ENCODE measurements at regions not wholly inside any gene's neighbourhood (a gene's known extent, or its start where the extent isn't known, plus 50 kb on each side); places are given as distances from the start of the nearest gene placed in this dataset.
"Not testable (repeated sequence)": the region's sequence is repeated elsewhere in the genome, so short reads cannot be mapped to it uniquely, and the experiment has no call there.

DNA sequence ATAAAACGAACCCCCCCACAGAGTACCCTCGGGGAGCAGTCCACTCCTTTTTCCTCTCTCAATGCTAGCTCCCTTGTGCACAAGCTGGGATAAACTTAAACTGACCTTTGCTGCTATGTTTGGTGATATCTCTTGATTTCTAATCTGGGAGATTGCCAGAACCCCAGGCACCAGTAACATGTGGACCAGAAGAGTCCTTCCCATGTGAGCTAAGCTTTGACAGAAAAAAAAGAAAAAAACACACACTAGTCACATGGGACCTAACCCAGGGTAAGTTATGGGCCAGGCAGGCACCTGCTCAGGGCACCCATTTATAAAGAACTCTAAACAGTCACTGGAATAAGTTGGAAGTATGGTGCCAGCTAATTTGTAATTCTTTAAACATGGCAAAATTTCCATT, 242.6 kb downstream of the EN1 start:
- no peak for DNase-seq

DNA sequence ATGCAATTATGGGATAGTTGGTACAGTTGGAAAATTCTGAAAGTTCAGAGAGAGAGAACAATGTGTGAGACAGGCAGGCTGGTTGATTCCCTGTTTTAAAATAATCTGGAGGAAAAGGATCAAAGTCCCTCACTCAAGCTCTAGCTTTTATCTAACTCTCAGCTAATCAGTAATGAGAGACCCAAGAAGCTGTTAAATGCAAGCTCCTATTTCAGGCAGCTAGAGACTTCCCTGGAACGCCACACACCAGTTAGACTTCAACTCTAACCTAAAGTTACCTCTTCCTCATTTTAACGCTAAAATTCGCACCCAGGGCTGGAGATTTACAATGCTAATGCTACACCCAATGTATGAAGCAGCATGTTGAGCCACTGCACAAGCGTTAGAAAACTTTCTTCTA, 243.1 kb downstream of the EN1 start:
- DNase-seq, result no peak

DNA sequence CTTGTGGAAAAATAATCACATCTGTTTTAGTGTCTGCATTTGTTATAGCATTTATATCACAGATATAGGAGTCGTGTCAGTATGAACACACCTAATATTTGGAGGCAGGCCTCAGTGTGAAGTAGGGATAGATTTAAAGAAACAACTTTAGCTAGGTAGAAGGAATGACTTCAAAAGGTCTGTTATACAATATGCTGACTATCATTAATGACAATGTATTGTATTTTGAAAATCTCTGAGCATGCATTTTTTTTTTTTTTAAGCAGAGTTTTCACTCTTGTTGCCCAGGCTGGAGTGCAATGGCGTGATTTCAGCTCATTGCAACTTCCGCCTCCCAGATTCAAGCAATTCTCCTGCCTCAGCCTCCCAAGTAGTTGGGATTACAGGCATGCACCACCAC, 248.3 kb downstream of the EN1 start:
- no peak for DNase-seq

DNA sequence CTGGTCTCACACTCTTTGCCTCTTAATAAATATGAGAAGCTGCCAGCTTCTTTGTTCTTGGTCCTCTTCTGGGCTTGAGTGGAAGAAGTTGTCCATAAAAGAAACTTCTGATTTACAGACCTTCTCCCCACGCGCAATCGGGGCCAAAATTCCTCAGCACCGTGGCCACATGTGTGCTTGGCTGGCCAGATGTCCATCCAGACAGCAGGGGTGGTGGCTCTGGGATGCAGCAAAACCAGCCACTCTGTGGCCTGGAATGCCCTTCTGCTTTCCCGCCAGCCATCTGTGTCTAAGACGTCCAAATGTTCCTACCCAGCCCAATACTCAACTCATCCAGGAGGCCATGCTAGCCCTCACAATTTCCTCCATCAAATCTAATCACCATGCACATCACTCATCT, 250.8 kb downstream of the EN1 start:
- DNase-seq, result no peak

DNA sequence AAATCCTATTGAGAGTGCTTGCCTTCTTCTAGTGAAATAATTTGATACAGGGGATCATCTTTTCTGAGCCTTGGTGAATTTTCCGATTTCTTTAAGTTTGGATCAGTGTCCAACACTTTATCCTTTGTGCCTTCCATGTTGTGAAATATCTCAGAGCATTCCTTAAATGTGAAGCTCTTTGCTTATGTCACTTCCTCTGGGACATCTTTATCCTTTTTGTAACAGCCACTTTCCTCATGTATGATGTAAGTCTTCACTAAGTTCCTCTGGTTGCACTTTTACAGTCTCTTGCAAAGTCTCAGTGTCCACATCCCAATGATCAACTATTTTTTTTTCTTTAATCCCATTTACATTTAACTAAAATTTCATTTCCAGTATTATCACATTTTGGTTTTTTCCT, 254.2 kb downstream of the EN1 start:
- no peak for DNase-seq

DNA sequence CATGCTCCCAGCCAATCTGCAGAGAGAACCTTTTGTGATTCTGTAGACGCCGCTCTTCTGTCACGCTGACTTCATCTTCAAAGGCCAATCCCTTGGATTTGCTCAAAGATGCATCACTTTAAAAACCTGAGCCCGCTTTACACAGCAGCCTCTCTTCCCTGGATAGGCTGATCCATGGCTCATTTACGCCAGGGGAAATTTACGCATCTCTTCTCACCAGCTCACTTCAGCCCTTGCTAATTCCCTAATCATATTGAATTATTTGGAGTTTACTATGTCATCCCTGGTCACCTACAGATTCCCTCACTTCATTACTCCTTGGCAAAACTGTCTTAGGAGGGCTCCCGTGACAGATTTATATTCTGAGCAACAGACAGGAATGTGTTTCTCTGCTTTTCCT, 256.2 kb downstream of the EN1 start:
- DNase-seq, result no peak

DNA sequence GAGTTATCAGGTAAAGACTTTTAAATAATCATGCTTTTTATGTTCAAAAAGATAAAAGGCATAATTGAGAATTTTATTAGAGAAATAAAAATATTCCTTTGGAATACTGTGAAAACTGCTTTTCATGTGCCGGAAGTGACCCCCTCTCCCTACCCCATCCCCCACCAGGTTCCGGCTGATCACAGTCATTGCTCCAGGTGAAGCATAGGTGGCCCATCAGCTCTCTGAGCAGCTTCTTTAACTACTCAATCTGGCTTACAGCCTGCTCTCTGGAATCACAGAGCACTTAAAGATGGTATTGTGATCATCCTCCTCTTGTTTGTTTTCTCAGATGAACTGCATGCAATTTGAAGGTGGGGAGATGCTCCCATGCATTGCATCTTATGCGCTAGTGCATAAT, 257.7 kb downstream of the EN1 start:
- DNase-seq, result no peak

DNA sequence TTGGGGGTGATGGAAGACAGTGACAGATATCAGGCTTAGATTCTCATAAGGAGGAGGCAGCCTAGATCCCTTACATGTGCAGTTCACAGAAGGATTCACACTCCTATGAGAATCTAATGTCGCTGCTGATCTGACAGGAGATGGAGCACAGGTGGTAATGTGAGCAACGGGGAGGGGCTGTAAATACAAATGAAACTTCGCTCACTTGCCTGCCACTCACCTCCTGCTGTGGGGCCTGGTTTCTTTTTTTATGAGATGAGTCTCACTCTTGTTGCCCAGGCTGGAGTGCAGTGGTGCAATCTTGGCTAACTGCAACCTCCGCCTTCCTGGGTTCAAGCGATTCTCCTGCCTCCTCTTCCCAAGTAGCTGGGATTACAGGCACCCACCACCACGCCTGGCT, 258.6 kb downstream of the EN1 start:
- no peak for DNase-seq

DNA sequence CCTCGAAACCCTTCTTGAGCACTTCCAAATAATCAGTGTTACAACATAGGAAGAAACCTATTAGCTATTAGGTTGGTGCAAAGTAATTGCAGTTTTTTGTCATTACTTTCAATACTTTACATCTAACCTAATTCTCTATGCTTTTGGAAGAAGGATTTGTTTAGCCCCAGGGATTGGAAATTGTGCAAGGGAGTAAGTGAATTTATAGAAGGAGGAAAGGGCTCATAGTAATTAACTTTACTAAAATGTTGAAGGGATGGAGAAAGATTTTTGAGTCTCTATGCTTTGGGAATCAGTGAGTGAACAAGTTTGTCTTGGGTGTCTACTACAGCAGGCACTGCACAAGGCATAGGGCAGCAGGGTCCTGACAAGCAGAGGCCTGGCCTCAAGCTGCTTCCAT, 261.1 kb downstream of the EN1 start:
- DNase-seq, result no peak

DNA sequence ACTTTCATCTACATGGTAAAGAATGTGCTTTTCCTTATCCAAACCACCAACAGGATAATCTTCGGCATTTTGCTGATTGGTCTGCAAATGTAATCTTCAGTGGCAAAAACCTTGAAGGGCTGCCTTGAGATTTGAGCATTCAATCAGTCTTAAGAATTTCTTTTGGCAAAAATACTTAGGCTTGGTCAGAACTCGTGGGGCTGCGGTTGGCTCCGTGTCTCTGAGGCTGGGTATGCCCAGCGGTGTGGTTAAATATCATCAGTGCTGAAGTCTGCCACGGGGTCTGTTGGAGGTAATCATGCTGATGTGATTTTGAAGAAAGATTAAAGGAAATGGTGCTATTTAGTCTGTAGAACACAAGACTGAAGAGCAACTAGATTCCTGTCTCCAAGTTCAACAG, 262.6 kb downstream of the EN1 start:
- no peak for DNase-seq

DNA sequence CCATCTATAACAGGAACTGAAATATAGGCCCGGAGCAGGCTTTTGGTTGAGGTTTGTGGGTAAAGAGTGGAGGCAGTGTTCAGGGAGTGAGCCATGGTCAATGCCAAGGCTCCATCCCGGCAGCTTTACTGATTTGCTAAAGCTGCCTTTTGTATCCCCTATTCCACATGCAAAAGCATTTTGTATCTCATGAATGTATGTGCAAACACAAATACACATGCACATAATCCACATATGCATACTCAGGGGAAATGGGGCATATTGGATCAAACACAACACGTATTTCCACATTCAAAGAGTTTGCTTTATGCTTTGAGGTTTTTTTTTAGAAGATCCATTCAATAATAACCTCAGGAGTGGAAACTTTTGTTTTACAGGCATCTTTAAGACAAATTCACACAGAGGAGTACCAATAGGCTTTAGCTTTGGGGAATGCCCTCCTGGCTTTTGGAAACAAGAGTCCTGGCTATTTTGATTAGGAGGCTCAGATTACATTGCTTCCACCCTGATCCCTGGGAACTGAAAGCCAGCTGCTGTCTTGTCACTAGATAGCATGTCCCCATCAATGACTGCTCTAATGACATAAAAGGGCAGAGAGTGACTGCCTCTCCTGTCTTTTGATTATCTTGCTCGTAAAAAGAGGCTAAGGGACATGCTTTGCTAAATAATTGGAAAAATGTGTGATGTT, 263.2 kb downstream of the EN1 start:
- DNase-seq, result no peak

DNA sequence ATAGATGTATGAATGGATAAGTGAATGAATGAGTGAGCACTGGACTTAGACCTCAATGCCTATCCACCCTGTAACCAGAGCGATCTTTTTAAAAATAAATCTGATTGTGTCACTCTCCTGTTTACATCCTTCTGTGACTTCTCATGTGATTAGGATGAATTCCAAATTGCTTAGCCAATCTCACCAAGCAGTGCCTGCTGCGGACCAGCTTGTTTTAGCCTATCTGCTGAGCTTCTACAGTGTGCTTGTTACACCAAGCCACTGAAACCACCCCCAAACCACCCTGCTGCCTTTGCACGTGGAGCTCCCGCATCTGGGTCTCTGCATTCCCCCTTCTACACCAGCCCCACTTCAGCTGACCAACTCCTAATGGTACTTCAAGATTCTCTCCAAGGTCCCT, 265.4 kb downstream of the EN1 start:
- DNase-seq, result no peak

DNA sequence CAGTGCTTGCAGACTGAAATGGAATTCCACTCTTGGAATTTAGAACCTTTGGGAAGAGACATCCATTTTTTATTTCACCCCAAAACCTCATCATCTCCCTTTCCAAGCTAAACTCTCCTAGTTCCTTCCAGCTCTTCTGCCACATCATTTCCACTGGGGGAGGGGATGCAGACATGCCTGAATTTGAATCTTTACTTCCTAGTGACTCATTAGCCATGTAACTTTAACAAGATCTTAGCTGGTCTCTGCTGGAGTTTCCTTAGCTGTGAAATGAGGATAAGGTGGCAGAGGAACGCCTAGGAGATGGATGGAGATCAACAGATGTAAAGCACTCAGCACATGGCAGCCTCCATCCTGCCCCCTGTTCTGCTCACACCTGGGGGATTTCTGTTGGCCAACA, 266.8 kb downstream of the EN1 start:
- DNase-seq, result no peak

DNA sequence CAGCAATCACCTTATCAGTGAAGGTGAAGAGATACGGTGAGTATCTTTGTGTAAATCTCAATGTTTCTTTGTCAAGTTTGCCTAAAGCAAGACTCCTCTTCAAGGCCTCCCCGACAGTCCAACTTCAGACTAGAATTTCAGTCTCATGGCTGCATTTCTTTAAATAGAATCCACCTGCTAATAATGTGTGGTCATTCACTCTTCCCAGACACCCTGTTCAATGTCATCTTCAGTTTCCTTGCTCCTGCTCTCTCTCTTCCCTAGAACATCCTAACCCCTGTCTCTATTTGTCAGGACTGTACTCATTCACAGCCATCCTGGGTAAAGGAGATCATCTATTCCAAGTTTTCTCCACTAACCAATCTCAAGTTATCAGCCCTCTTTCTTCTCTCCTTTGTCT, 267.3 kb downstream of the EN1 start:
- DNase-seq, result no peak

DNA sequence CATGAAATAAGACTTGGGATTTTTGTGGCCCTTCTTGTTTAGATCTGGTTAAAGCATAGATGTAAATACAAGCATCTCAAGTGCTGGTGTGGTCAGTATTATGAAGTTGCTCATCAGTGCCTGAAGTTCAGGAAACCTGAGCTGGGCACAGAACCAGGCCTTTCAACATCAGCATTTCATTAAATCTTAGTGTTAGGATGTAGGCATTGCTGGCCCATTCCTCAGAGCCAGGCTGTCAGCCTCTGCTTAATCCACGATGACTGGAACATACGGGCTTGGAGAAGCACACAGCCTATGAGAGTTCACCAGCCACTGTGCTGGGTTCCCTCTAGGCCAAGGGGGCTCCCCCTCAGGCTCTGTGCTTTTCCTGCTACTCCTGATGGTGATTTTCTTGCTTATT, 270.2 kb downstream of the EN1 start:
- no peak for DNase-seq

DNA sequence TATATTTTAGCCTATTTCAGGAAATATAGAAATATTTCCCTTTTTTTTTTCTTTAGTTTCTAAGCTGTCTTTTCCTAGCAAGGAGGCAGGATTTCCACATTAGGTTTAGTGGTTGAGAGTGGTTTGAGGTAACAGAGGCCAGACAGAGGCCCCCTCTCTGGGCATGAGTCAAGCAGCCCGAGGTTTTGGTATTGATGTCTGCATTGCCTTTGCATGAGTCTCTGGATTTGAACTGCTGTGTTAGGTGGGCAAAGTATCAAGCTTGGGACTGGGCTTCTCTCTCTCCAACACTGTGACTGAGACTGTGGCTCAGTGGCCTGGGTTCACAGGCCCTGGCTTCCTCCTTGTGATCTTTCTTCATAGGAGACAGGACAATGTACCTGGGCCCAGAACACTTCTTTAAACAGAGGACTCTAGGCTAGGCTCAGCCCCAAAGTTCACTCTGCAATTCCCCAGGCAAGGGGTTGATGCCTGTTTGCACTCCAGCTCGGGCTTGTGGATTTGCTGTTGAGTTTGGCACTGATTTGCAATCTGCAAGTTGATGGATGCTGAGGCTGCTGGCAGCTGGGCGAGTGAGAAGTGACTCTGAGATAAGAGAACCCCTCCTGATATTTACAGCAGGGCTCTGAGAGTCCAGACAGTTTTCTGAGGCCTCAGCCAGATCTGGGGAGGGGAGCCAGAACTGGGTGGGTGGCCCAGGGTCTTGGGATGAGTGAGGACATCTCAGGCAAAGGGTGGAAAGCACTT, 271.2 kb downstream of the EN1 start:
- no peak for DNase-seq

DNA sequence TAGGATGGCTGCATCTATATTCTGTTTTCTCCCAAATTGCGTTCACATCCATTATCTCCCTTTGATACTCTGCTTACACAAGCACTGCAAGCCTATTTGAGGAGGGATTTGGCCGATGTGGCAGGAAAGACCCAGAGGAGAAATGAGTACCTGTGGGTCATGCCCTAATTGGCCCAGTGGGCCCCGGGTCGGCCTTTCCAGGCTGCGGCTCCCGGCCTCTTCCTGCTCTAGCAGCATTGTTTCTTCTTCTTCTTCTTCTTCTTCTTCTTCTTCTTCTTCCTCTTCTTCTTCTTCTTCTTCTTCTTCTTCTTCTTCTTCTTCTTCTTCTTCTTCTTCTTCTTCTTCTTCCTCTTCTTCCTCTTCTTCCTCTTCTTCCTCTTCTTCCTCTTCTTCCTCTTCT, 275.1 kb downstream of the EN1 start:
- DNase-seq, result not testable (repeated sequence)

DNA sequence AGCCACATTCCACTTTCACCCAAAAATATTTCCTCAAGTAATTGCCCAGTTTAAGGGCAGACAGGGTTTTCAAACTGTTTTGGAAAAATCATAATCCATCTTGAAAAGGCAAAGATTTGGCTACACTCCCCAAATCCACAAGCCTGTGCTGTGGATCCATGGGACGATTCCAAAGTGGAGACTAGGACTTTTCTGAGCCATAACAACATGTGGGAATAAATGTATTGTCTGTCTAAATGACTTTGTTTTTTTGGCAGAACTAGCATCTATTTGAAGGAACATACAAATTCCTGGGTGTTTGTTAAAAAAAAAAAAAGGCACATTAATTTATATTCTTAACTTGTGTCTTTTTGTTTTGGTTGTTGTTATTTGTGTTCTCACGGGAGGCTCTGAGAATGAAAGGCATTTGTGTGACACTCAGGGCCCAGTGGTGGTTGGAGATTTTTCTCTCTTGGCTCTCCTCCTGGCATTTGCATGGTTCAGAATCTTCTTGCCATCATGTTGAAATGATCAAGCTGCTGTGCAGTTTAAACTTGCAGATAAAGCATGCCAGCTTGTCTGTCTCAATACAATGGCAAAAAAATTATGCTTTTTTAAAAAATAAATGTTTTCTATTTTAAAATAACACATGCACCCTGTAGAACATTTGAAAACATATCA, 277.4 kb downstream of the EN1 start:
- DNase-seq, result no peak

DNA sequence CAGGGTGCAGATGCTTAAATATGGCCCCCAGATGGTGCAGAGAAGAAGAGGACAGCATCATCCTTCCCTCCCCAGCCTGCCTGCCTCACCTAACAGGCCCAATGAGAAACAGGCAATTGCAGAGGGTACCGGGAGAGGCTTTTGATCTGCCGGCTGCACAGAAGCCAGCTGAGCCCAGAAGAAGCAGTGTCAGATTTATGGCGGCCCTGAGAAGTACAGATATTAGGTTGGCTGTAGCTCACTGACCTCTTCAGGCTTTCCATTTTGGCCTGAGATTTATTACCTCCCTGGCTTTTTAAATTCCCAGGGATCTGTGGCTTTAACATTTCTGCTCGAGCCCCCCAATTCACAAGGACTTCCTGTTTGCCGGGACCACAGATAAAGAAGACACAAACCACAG, 278.7 kb downstream of the EN1 start:
- no peak for DNase-seq

DNA sequence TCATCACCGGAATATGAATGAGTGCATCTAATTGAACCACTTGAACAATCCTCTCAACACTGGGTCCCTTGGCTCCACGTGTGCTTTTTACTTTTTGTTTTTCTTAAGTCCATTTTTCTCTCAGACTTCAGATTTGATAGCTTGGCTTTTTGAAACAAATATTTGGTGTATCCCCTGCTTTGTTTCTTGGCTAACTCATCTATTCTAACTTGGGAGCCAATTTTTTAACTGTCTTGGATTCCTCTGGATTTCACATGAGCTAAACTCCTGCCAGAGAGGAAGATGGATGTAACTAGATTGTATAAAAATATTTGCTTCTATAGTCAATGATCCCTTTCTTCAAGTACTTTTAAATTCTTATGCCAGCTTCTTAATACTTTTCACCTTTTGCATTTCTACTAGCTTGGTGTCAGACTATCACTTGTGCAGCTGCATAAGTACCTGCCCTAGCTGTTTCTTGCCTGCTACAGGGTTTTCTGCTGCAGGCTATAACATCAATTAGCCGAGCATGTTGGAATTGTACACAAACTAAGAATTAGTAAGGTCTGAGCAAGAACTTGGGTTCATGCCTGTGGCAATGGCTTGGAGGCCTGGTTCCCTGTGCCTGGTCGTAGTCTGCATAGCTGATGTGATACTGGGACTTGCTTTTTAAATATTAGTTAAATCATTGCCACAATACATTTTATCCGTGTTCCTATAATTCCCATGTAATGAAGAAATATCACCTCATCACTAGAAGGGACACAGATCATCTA, 281.5 kb downstream of the EN1 start:
- no peak for DNase-seq

DNA sequence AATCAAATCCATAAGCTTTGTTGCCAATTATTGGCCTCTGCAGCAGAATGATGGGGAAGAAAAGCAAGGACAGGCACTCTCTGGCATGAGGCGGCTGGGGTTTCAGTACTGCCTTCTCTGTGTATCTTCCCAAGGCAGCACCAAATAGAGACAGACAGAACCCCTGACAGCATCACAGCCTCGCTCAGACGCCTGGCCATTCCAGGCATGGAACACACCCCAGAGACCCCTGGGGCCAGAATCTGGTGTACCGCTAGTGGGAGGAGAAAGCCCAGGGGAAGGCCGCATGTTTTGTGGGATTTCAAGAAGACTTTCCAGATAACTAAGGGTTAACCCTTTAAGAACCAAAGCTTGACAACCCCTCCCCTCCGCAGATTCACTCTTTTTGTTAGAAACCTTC, 282.1 kb downstream of the EN1 start:
- no peak for DNase-seq

DNA sequence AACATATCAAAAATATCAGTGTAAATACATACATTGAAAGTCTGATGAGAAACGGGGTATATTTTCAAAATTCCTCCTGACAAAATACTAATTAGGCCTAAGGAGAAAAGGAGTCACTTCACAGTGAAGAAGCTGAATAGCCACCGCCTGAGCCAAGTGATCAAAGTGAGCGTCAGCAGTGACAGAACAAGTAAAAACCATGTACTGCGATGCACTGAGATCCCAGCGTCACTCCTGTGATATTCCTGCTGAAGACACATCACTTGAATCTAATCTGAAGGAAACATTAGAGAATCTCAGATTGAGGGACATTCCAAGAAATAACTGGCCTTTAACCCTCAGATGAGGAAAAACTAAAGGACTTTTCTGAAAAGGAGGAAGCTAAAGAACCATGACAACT, 285.3 kb downstream of the EN1 start:
- no peak for DNase-seq

DNA sequence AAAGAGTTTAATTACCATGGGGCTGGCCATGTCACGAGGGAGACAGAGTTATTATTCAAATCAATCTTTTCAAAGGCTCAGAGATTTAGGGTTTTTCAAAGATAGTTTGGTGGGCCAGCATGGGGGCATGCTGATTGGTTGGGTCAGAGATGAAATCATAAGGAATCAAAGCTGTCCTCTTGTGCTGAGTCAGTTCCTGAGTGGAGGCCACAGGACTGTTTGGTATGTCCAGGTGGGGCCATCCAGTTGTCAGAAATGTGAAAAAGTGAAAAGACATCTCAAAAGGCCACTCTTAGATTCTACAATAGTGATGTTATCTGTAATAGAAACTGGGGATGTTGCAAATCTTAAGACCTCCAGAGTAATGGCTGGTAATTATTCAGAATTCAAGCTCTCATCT, 288.6 kb downstream of the EN1 start:
- DNase-seq, result no peak

DNA sequence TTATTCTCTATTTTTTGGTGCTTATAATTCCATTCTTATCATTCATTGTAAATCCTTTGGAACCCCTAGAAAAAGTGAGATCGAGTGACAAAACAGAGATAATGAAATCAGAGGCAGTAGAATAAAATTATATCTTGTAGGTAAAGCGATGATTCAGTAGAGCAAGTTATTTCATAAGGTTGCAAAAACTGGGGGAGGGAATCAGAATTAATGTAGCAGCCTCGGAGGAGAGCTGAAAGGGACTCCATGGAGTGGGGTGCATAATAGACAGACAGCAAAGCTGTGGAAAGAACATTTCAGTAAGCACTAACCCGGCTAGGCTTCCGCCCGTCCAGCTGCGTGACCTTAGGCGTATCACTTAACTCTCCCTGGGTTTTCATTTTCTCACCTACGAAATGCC, 289.7 kb downstream of the EN1 start:
- no peak for DNase-seq

Data from suppressor macrophage treated with lipopolysaccharide for 1 hour (primary cell).